Muscle layer of colon (tissue), 2 donors: ENCODE measurements at regions not wholly inside any gene's neighbourhood (a gene's known extent, or its start where the extent isn't known, plus 50 kb on each side); places are given as distances from the start of the nearest gene placed in this dataset.

Experiments used
- H3K27ac ChIP-seq: one replicate; pipeline ENCODE4 v1.7.0; 2013; ENCODE audit warnings: low read depth, mild to moderate bottlenecking, low read length, moderate library complexity
- H3K27me3 ChIP-seq, 2 donors: one replicate each; pipeline ENCODE4 v1.7.0; 2013; ENCODE audit warnings: low read length in 2 of 2, mild to moderate bottlenecking in 2 of 2; ENCODE audit not compliant: insufficient read depth in 2 of 2, control insufficient read depth in 1 of 2
- H3K36me3 ChIP-seq: one replicate; pipeline ENCODE4 v1.7.0; 2013; ENCODE audit warnings: mild to moderate bottlenecking, low read length; ENCODE audit not compliant: insufficient read depth
- H3K4me1 ChIP-seq: one replicate; pipeline ENCODE4 v1.7.0; 2013; ENCODE audit warnings: mild to moderate bottlenecking, low read length; ENCODE audit not compliant: insufficient read depth
- H3K4me3 ChIP-seq, 2 donors: one replicate each; pipeline ENCODE4 v1.7.0; 2013; ENCODE audit warnings: low read length in 2 of 2, low read depth in 1 of 2, mild to moderate bottlenecking in 1 of 2, moderate library complexity in 1 of 2
- H3K9ac ChIP-seq: one replicate; pipeline ENCODE4 v1.7.0; 2013; ENCODE audit warnings: low read length
- H3K9me3 ChIP-seq: one replicate; pipeline ENCODE4 v1.7.0; 2013; ENCODE audit warnings: mild to moderate bottlenecking, low read length
- donor health status: abdominal sarcoma.
- donor health status: Adenocarcinoma of cecum.

- no peak overlapping the region for H3K4me3 ChIP-seq
- no peak overlapping the region for H3K9ac ChIP-seq
- H3K4me1 ChIP-seq, result no peaks in the 10 kb centered on the region
- no peaks in the 10 kb centered on the region for H3K9me3 ChIP-seq
- no peaks in the 10 kb centered on the region for H3K36me3 ChIP-seq
- H3K27me3 ChIP-seq, result no peaks in the 10 kb centered on the region
- no peak overlapping the region for H3K27ac ChIP-seq
Observed at GRCh38 chr10:10133281-10133680, 884.4 kb upstream of the CELF2 start.

- Histone ChIP-seq H3K4me1 (no peaks in the 10 kb centered on the region), H3K27ac (no peak overlapping the region), H3K4me3 (peak overlapping the region; percentile 11 to 18), H3K9ac (no peak overlapping the region), H3K36me3 (no peaks in the 10 kb centered on the region), H3K27me3 (no peaks in the 10 kb centered on the region), H3K9me3 (no peaks in the 10 kb centered on the region)
Observed at GRCh38 chr10:10138685-10139084, 879.0 kb upstream of the CELF2 start.

- H3K27ac ChIP-seq, result no peak overlapping the region
- H3K9me3 ChIP-seq, result no peaks in the 10 kb centered on the region
- H3K36me3 ChIP-seq, result no peaks in the 10 kb centered on the region
- no peak overlapping the region for H3K4me3 ChIP-seq
- no peaks in the 10 kb centered on the region for H3K4me1 ChIP-seq
- no peaks in the 10 kb centered on the region for H3K27me3 ChIP-seq
- no peak overlapping the region for H3K9ac ChIP-seq
Observed at GRCh38 chr10:10141782-10142382, 875.8 kb upstream of the CELF2 start.

- H3K36me3 ChIP-seq, result no peaks in the 10 kb centered on the region
- no peak overlapping the region for H3K9ac ChIP-seq
- H3K27ac ChIP-seq, result no peak overlapping the region
- H3K4me1 ChIP-seq, result no peaks in the 10 kb centered on the region
- H3K4me3 ChIP-seq, result no peak overlapping the region
- H3K9me3 ChIP-seq, result no peaks in the 10 kb centered on the region
- H3K27me3 ChIP-seq, result no peaks in the 10 kb centered on the region
Observed at GRCh38 chr10:10146604-10147003, 871.1 kb upstream of the CELF2 start.

- Histone ChIP-seq H3K4me1 (no peaks in the 10 kb centered on the region), H3K36me3 (no peaks in the 10 kb centered on the region), H3K27me3 (no peaks in the 10 kb centered on the region), H3K4me3 (no peak overlapping the region), H3K9me3 (no peaks in the 10 kb centered on the region), H3K9ac (no peak overlapping the region), H3K27ac (no peak overlapping the region)
Observed at GRCh38 chr10:10149899-10150298, 867.8 kb upstream of the CELF2 start.

- H3K9ac ChIP-seq, result no peak overlapping the region
- H3K27ac ChIP-seq, result no peak overlapping the region
- H3K9me3 ChIP-seq, result no peaks in the 10 kb centered on the region
- H3K4me1 ChIP-seq, result no peaks in the 10 kb centered on the region
- no peak overlapping the region for H3K4me3 ChIP-seq
- no peaks in the 10 kb centered on the region for H3K27me3 ChIP-seq
- H3K36me3 ChIP-seq, result no peaks in the 10 kb centered on the region
Observed at GRCh38 chr10:10156917-10157600, 860.6 kb upstream of the CELF2 start.

- Histone ChIP-seq H3K4me3 (no peak overlapping the region), H3K9me3 (no peaks in the 10 kb centered on the region), H3K9ac (no peak overlapping the region), H3K4me1 (no peaks in the 10 kb centered on the region), H3K27ac (no peak overlapping the region), H3K36me3 (no peaks in the 10 kb centered on the region), H3K27me3 (no peaks in the 10 kb centered on the region)
Observed at GRCh38 chr10:10160821-10161312, 856.8 kb upstream of the CELF2 start.

- Histone ChIP-seq H3K4me1 (no peaks in the 10 kb centered on the region), H3K27me3 (no peaks in the 10 kb centered on the region), H3K36me3 (no peaks in the 10 kb centered on the region), H3K9me3 (no peaks in the 10 kb centered on the region), H3K4me3 (no peak overlapping the region), H3K27ac (no peak overlapping the region), H3K9ac (no peak overlapping the region)
Observed at GRCh38 chr10:10164848-10165247, 852.8 kb upstream of the CELF2 start.

- Histone ChIP-seq H3K4me1 (no peaks in the 10 kb centered on the region), H3K27me3 (no peaks in the 10 kb centered on the region), H3K4me3 (no peak overlapping the region), H3K9me3 (no peaks in the 10 kb centered on the region), H3K9ac (no peak overlapping the region), H3K36me3 (no peaks in the 10 kb centered on the region), H3K27ac (no peak overlapping the region)
Observed at GRCh38 chr10:10165415-10165814, 852.3 kb upstream of the CELF2 start.

- no peak overlapping the region for H3K27ac ChIP-seq
- H3K9me3 ChIP-seq, result no peaks in the 10 kb centered on the region
- H3K9ac ChIP-seq, result no peak overlapping the region
- H3K4me3 ChIP-seq, result no peak overlapping the region
- H3K36me3 ChIP-seq, result no peaks in the 10 kb centered on the region
- H3K4me1 ChIP-seq, result no peaks in the 10 kb centered on the region
- no peaks in the 10 kb centered on the region for H3K27me3 ChIP-seq
Observed at GRCh38 chr10:10178476-10178875, 839.2 kb upstream of the CELF2 start.

GRCh38 chr10:10193848-10194247 lies 823.8 kb upstream of the CELF2 start:
- Histone ChIP-seq H3K36me3 (no peaks in the 10 kb centered on the region), H3K9me3 (no peaks in the 10 kb centered on the region), H3K4me1 (no peaks in the 10 kb centered on the region), H3K9ac (no peak overlapping the region), H3K27me3 (no peaks in the 10 kb centered on the region), H3K4me3 (no peak overlapping the region), H3K27ac (no peak overlapping the region)

GRCh38 chr10:10196701-10197100 lies 821.0 kb upstream of the CELF2 start:
- Histone ChIP-seq H3K4me1 (no peaks in the 10 kb centered on the region), H3K4me3 (no peak overlapping the region), H3K36me3 (no peaks in the 10 kb centered on the region), H3K27me3 (no peaks in the 10 kb centered on the region), H3K9me3 (no peaks in the 10 kb centered on the region), H3K9ac (no peak overlapping the region), H3K27ac (no peak overlapping the region)
